GM08714 (cell line): ENCODE measurements at regions not wholly inside any gene's neighbourhood (a gene's known extent, or its start where the extent isn't known, plus 50 kb on each side); places are given as distances from the start of the nearest gene placed in this dataset.

Experiments used
- H3K4me3 ChIP-seq: fragments of 200-500 bp; sonication (Bioruptor generic); 2 replicates; pipeline ENCODE4 v1.5.1; 2014; ENCODE audit warnings: mild to moderate bottlenecking, low read length, inconsistent platforms
- ZNF274 ChIP-seq: IDR thresholded peaks from 2 replicates; pipeline ENCODE4 v1.6.1; 2012; ENCODE audit warnings: mild to moderate bottlenecking, low read depth, low read length

- no peak for TF ChIP-seq ZNF274
Measured at GRCh38 chr18:75581336-75582131, 154.0 kb upstream of the SMIM21 start.

GRCh38 chr18:75574187-75574586 is 146.7 kb upstream of the SMIM21 start:
- TF ChIP-seq ZNF274, result no peak
- no peak overlapping the region for H3K4me3 ChIP-seq

More at GRCh38 chr18:75581336-75582131, 154.0 kb upstream of the SMIM21 start:
- H3K4me3 ChIP-seq, result no peak overlapping the region

- no peak for TF ChIP-seq ZNF274
Measured at GRCh38 chr18:75563150-75563549, 135.6 kb upstream of the SMIM21 start.

GRCh38 chr18:75562216-75562615 is 134.7 kb upstream of the SMIM21 start:
- H3K4me3 ChIP-seq, result no peak overlapping the region
- no peak for TF ChIP-seq ZNF274

More at GRCh38 chr18:75563150-75563549, 135.6 kb upstream of the SMIM21 start:
- H3K4me3 ChIP-seq, result no peak overlapping the region

- TF ChIP-seq ZNF274, result no peak
Measured at GRCh38 chr18:75558790-75559189, 131.3 kb upstream of the SMIM21 start.

GRCh38 chr18:75556841-75557240 is 129.3 kb upstream of the SMIM21 start:
- TF ChIP-seq ZNF274, result no peak
- no peak overlapping the region for H3K4me3 ChIP-seq

More at GRCh38 chr18:75558790-75559189, 131.3 kb upstream of the SMIM21 start:
- no peak overlapping the region for H3K4me3 ChIP-seq

GRCh38 chr18:75554644-75555185 is 127.2 kb upstream of the SMIM21 start:
- TF ChIP-seq ZNF274, result no peak
- H3K4me3 ChIP-seq, result no peak overlapping the region

GRCh38 chr18:75554176-75554575 is 126.7 kb upstream of the SMIM21 start:
- H3K4me3 ChIP-seq, result no peak overlapping the region
- TF ChIP-seq ZNF274, result no peak

- no peak overlapping the region for H3K4me3 ChIP-seq
- no peak for TF ChIP-seq ZNF274
Measured at GRCh38 chr18:75553021-75553420, 125.5 kb upstream of the SMIM21 start.

- no peak for TF ChIP-seq ZNF274
Measured at GRCh38 chr18:75551071-75551470, 123.6 kb upstream of the SMIM21 start.

GRCh38 chr18:75548353-75548905 is 120.9 kb upstream of the SMIM21 start:
- TF ChIP-seq ZNF274, result no peak
- no peak overlapping the region for H3K4me3 ChIP-seq

More at GRCh38 chr18:75551071-75551470, 123.6 kb upstream of the SMIM21 start:
- no peak overlapping the region for H3K4me3 ChIP-seq

GRCh38 chr18:75546964-75547363 is 119.5 kb upstream of the SMIM21 start:
- H3K4me3 ChIP-seq, result no peak overlapping the region

GRCh38 chr18:75545189-75545588 is 117.7 kb upstream of the SMIM21 start:
- TF ChIP-seq ZNF274, result no peak
- H3K4me3 ChIP-seq, result no peak overlapping the region

More at GRCh38 chr18:75546964-75547363, 119.5 kb upstream of the SMIM21 start:
- TF ChIP-seq ZNF274, result no peak

GRCh38 chr18:75544496-75544895 is 117.0 kb upstream of the SMIM21 start:
- TF ChIP-seq ZNF274, result no peak
- no peak overlapping the region for H3K4me3 ChIP-seq

GRCh38 chr18:75544051-75544481 is 116.6 kb upstream of the SMIM21 start:
- no peak for TF ChIP-seq ZNF274
- H3K4me3 ChIP-seq, result no peak overlapping the region
